ENCODE measurements at regions not wholly inside any gene's neighbourhood (a gene's known extent, or its start where the extent isn't known, plus 50 kb on each side); places are given as distances from the start of the nearest gene placed in this dataset.

DNA sequence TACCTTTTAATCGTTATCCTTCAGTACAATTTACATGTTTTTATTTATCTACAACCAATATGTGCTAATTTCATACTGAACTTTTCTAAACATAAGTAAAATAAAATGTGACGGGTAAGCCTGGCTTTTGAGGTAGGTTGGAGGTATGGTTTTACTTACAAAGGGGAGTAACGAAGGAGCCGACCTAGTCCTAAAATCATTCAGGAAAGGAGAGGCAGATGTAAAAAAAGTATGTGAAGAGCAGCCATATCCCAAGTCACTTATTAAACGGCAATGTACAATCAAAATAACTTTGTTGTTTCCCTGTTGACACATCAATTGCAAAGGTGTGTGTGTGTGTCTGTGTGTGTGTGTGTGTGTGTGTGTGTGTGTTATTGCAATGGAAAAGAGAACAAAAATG lies 351.3 kb downstream of the CRPPA start:
- FAIRE-seq (no peak), DNase-seq (ENCODE audit: extremely low spot score, insufficient read length, low read depth) (no peak)

DNA sequence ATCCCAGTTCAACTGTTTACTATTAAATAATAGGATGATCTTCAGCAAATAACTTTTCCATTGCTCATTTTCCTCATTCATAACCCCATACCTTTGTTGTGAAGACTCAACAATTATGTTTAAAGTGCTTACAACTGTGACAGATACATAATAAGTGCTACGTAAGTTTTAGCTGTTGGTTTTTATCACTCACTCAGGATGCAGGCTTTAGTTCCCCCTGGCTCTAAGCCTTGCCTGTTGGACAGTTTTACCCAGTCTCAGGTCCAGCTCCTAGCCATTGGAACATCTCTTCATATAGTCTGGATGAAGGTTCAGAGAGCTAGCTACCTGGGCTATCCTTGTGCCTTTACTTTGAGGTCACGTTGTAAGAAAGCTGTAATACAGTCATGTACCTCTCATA lies 353.2 kb downstream of the CRPPA start:
- DNase-seq (ENCODE audit: extremely low spot score, insufficient read length, low read depth) (no peak), FAIRE-seq (no peak)

DNA sequence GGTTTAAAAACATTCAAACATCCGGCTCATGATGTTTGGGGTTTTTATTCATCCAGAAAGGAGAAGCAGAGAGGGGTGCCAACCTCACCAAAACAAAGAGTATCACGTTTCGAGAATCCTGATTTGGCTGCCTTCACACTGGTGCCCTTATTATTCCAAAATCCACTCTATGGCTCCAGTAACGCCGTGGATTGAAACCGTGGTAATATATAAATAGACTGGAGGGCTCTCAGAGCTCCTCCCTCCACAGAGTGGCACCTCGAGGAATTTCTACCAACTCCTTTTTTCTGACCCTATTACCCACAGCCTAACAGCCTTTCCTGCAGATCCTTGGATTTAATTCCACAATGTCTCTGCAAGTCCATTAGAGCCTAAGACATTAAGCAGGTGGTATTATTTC lies 353.6 kb downstream of the CRPPA start:
- FAIRE-seq = no peak
- no peak for DNase-seq (ENCODE audit: extremely low spot score, insufficient read length, low read depth)

DNA sequence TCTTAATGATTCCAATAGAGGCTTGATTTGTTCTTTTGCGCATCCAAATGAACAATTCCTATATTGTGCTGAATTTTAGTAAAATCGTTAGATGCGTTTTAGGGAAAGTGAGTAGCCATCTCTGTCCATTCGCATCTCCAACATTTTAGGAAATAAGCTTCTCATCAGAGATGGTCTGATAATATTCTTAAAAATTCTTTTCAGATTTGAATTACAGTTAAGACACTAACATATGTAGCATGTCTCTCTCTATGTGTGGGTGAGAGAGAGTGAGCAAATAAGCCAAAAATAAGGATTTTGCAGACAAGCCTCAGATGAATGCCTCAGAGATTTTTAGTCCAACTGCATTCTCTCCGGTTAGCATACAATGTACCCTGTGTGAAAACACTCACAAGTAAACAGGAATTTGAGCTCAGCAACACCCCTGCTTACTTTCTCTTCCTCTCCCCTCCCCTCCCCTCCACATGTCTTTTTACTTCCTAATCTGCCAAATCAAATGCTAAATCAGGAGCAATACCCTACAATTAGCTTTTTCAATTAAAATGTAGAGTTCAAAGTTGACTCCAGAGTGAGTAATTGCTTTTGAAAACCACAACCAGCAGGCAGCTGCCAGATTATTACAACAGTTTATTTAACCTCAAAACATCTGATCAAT lies 354.4 kb downstream of the CRPPA start:
- no peak for FAIRE-seq
- DNase-seq (ENCODE audit: extremely low spot score, insufficient read length, low read depth) = no peak

DNA sequence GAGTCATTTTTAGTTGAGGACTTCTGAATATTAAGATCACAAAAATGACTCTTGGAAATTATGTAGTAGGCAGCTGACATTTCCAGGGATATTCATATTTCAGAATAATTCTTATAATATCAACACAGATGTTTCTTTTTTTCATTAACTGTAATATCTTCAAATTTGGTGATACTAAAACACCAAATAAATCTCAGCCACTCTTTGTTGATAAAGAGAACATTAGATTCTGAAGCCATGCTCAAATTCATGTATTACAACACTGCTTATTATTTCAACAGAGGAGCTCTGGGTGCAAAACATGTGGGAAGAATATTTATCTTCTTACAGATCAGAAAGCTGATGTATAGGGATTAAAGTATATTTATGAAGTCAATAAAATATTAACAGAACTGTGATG lies 355.4 kb downstream of the CRPPA start:
- FAIRE-seq (no peak), DNase-seq (ENCODE audit: extremely low spot score, insufficient read length, low read depth) (no peak)

DNA sequence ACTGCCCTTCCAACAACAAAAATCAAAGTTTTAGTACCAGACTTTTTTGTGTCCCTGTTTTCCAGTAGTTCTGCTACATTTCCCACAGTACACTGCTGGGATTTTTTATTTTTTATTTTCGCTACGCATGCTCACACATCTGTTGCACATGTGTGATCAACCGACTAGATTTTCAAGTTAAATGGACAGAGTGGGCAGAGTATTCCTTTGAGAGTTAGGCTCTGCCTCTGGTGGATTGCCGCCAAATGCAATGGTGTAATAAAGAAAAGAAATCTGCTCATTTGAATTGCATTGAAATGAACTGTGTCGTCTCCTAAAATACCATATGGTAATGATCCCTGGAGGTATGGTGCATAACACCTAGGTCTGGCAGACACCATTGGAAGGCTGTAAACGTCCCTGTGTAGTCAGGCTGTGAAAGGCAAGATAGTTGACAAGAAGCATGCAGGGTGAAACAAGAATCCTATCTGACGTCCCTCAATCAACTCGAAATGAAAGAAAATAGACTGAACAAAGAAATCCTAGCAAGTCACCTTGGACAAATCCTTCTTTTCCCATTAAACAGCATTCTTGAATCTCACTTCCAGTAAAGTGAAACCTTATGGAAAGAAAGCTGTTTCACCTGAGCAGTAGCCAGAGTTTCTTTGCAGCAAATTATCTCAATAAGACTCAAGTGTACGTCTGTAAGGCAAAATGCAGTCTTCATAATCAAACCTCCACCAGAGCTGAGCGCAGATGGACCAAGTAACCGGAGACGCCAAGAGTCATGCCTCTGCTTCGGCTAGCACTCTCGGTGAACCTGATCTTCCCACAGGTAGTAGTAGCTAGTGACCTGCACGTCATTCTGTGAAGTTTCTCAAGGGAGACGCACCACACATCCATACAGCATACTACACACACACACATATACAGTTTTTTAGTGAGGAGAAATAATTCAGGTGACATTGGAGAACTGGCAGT lies 357.3 kb downstream of the CRPPA start:
- DNase-seq (ENCODE audit: extremely low spot score, insufficient read length, low read depth) (no peak), FAIRE-seq (no peak)

DNA sequence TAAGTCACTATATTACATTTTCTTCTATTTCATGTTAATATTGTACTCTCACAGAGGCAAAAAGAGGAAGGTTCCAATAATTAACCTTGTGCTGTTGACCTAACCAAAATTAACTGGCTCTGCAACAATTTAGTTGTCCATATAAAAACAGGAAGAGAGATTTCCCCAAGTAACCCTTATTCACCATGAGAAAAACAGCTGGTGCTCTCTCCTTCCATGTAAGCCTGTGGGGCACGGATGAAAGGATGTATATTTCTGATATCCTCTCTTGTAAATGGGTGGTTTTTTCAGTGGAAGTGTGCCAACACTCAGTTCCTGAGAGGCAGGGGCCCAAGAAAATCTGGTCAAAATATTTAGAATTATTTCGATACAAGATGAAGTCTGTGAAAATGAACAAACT lies 358.1 kb downstream of the CRPPA start:
- FAIRE-seq (no peak), DNase-seq (ENCODE audit: extremely low spot score, insufficient read length, low read depth) (no peak)

DNA sequence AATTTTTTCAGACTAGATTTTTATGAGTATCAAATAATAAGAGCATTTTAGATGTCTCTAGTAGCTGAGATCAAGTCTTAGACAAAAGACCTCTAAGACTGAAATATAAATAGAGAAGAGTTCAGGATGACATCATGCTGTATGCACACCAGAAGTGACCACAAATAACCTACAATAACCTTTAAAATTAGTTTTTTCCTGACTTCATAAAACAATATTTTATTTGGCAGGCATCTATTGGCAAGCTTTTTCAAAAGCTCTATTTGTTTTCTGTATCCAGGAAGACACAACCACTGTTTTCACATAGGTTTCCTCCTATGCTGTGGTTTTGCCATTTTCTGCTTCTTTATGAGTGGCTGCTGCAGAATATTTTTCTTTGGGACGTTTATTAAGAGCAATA lies 359.1 kb downstream of the CRPPA start:
- FAIRE-seq (no peak), DNase-seq (ENCODE audit: extremely low spot score, insufficient read length, low read depth) (no peak)

DNA sequence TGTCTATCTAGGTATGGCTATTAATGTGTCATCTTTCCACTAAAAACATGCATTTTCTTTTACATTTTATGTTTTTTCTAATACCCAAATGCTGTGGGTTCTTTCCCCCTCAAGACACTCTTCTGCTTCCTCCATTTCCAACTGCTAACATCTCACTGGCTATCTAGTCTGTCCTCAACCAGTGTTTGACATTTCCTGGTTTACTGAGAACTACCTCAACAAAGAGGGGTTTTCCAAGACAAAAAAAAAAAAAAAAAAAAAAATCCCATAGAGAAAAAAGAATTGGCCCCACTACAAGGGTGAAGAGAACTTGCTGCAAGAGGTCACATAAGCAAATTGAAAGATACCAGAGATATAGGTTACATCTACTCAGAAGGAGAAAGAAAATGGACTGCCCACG lies 359.7 kb downstream of the CRPPA start:
- FAIRE-seq (no peak), DNase-seq (ENCODE audit: extremely low spot score, insufficient read length, low read depth) (no peak)

DNA sequence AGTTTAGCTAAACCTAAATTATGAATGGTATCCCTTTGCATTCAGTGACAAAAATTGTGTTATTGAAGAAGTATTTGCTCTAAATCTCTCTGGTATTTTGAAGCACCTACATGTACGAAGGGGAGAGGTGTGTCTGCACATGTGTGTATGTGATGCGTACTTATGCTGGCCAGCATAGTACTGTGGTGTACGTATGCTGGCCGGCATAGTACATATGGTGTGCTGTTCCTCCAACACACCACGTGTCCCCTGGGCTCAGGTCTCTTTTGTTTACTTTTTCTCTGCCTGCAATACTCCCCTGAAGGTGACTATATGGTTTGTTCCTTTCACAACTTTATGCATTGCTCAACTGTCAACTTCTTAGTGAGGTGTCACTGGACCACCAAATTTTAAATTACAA lies 360.3 kb downstream of the CRPPA start:
- FAIRE-seq (no peak), DNase-seq (ENCODE audit: extremely low spot score, insufficient read length, low read depth) (no peak)

DNA sequence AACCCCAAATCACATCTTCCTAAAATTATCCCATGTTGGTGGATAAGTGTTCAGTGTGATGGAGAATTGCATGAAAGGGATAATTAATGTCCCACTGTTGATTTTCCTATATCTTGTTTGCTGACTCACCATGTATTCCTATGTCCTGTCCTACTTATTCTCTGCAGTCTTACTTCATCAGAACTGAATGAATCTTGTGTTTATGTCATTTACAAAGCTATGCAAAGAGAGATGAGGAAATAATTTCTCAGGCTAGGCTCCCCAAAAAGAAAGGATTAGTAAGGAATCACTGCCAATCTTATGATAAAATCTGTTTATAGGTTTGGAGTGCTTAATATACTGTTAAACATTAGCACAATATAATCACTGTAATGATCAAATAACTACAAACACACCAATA lies 360.8 kb downstream of the CRPPA start:
- DNase-seq (ENCODE audit: extremely low spot score, insufficient read length, low read depth) (no peak), FAIRE-seq (no peak)

DNA sequence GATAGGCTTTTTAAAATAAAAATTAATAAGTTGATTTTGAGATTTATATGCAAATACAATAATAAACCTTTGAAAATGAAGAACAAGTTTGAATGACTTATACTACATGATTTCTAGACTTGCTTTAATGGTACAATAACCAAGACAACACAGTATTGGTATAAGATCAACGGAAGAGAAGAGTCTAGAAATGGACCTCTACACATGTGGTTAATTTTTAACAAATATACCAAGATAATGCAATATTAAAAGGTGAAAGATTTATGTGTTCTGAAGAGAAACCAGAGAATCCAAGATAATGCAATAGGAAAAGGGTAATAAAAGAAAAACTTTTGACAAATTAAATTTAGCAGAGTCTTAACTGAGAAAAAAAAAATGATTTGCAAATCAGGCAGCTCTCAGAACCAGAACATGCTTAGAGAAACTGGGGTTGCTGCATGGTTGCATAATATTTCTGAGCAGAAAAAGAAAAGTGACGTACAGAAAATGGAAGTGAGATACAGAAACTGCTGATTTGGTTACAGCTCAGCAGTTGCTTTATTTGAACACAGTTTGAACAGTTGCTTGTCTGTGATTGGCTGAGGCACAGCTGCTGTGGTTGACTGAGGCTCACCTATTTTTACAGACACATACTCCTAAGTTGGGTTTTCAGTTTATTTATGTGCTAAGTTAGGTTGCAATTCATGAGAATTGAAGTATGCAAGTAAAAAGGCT lies 365.9 kb downstream of the CRPPA start:
- FAIRE-seq = no peak
- no peak for DNase-seq (ENCODE audit: extremely low spot score, insufficient read length, low read depth)

DNA sequence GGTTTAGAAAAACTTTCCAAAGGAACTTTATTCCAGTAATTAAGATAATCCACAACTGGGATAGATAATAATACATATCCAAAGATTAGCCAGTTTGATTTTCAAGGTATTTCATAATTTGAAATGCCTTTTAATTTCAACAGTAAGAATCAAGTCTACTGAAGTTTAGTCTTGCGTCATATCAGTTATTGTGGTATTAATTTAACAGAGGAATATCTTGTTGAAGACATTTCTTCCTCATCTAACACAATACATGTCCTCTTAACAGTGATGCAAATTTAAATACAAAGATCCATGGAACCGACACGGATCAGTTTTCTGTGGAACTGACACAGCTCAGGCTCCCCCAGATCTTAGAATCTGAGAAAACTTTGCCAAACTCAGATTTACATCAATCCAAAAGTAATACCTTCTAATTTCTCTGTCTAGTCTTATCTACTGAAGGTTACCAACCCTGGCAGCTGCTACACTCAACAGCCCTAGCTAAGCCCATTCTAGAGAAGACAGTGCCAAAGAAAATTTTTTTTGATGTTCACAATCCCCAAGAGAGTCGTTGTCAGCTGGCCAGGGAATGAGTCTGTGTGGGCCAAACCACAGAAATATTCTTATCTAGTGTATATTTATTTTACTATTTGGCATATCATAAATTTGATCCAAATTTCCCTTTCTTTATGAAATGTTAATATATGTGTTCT lies 365.2 kb upstream of the MEOX2 start:
- no peak for FAIRE-seq
- no peak for DNase-seq (ENCODE audit: extremely low spot score, insufficient read length, low read depth)

DNA sequence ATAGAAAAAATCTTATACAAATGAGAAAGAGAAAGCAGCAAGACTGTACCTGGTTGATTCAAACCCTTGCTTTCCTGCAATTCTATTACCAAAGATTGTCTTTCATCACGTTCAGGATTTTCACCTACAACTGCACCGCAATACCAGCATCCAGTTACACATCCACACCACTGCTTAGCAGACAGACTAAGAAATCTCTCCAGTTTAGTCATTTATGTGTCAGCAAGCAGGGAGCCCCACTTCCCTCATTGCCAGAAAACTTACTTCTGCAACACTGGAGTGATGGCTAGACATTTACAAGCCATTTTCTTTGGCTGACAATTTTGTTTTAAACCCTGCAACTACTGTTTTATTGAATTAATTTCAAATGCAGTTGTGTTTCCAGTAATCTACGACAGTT lies 359.6 kb upstream of the MEOX2 start:
- FAIRE-seq (no peak), DNase-seq (ENCODE audit: extremely low spot score, insufficient read length, low read depth) (no peak)

DNA sequence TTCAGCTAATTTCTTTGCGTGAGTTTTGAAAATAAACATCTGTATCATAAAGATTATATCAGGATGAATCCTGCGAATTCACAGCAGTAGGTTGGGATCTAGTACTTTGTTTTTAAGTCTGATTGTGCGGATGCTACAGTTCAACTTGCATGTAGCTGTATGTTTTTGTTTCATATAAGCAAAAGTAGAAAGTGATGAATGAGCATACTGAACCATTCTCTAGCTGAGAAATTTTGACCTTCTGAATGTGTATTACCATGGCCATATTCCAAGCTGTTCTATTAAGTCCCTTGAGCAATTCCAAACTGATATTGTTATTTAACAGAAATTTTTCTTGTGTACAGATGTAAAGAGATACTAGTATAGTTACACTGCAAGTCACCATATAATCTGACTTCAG lies 358.8 kb upstream of the MEOX2 start:
- FAIRE-seq = no peak
- DNase-seq (ENCODE audit: extremely low spot score, insufficient read length, low read depth) = no peak

DNA sequence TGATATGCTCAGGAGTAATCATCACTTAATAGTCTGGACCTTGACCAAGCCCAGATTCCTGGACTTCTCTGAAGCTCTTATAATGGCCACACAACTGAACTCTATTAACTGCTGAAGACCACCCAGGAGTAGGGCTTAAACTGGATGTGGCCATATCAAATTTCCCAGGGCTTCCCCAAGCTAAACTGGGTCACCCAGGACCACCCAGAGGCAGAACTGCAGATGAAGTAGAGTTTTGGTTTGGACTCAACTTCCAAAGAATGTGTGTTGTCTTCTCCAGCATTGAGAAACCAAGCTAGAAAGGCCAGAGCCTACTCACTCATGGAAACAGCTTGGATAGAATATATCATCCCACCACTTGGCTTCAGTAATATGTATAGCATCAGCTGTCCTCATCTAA lies 358.2 kb upstream of the MEOX2 start:
- FAIRE-seq (no peak), DNase-seq (ENCODE audit: extremely low spot score, insufficient read length, low read depth) (no peak)

DNA sequence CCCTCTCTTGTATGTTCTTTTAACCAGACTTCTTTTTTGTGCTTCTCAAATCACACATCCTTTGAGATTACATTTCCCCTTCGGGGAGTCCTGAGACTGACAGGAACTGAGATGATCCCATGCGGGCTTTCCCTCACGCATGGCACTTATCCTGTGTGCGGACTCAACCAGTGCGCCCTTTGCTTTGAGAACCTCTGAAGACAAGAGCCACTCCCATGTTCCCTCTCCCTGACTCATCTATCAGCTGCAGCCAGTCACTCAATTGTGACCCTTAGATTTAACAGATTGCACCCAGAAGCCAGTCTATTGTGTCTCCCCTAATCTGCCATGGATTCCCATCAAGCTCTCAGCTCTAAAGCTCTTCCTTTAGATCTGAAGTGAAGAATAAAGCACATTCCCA lies 353.9 kb upstream of the MEOX2 start:
- FAIRE-seq (no peak), DNase-seq (ENCODE audit: extremely low spot score, insufficient read length, low read depth) (no peak)

DNA sequence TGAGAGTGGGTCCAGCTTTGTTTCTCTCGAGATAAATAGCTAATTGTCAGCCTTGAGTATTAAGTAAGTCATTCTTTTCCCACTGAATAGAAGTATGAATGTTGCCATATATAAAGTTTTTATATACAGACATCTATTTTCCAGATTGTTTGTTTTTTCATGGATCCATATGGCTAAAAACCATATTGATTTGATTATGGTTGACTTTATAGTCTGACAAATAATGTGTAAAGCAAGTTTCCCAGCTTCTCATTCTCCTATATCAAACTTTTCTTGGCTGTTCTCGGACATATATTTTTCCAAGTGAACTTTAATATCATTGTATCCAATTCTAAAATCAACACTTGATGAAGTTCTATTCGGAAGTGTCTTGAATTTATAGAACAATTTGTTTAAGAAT lies 352.4 kb upstream of the MEOX2 start:
- no peak for FAIRE-seq
- no peak for DNase-seq (ENCODE audit: extremely low spot score, insufficient read length, low read depth)

DNA sequence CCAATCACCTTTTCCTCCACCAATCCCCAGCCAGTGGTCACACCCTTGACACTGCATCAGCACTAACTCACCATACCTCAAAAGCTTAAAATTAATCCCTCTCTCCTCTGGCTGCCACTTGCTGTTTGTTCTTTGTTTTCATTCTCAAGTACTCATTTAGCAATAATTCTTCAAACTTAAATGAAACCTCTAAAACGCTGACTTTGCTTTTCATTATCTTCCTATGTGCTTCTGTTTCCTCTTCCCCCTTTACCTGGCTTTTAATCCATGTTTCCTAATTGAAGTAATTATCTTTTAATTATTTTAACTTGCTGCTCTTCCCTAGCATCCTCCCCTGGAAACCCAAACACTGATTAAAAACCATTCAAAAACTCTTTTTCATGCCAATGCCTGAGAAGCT lies 348.9 kb upstream of the MEOX2 start:
- DNase-seq (ENCODE audit: extremely low spot score, insufficient read length, low read depth) (no peak), FAIRE-seq (no peak)

DNA sequence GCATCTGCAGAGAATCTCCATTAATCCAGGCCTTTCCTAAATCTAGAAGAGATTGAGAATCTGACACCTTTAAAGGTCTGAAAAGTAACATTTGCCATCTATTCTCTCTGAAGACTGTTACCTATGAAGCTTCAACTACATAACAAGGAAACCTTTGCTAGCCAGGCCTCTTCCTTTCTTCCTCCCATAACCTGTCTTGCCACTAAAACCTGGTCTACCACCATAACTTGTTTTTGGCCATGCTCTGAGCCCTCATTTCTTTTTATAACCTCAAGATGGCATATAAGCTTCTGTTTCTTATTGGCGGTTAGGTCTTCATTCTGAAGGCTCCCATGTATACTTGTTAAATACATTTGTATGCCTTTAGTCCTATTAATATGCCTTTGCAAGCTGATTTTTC lies 348.4 kb upstream of the MEOX2 start:
- no peak for FAIRE-seq
- no peak for DNase-seq (ENCODE audit: extremely low spot score, insufficient read length, low read depth)

DNA sequence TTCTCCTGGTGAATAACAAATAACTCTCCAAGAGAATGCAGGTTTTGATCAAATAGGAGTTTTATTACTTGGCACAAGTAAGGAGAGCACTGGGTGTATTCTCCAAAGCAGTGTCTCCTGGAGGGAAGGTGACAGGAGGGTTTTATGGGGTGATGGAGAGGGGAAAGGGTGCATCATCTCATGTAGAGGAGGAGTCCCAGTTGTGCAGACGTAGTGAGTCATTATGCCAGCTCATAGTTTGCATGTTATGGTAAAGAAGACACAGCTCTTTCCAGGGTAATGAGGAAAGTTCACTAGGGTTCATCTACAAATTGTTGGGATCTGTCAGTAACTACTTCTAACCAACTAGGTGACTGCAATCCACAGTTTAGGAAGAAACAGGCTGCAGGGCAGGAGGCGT lies 347.9 kb upstream of the MEOX2 start:
- no peak for DNase-seq (ENCODE audit: extremely low spot score, insufficient read length, low read depth)
- no peak for FAIRE-seq
